ENCODE measurements at regions not wholly inside any gene's neighbourhood (a gene's known extent, or its start where the extent isn't known, plus 50 kb on each side); places are given as distances from the start of the nearest gene placed in this dataset.

DNA sequence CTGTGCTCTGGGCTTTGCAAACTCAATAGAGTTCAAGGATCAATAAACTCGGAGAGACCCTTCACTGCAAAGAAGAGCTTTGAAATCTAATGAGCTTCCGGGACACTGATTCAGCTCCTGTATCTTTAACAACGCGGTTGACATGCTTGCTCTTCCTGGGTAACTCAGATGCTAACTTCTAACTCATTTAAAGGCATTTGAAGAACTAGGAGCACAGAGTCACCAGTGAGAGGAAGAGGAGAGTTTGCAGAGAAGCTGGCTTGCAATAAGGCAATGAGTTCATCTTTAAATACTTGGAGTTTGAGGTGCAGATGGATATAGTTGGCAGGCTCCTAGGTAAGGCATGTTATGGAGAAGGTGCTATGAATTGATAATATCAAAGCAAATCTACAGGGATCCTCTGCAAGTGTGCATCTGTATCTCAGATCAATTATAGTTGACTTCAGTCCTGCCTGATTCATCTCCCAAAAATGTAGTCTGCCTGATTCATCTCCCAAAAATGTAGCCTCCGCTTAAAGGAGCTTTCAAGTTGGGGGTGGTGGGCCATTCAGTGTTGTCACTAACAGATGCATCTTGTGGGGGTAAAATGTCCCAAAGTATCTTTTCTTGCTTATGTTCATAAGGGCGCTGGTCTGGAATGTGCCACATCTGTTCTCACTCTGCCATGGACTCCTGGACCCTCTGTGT lies 182.5 kb upstream of the PRSS58 start:
- H3K4me3 ChIP-seq, result no peak overlapping the region
- no peaks in the 10 kb centered on the region for H3K4me1 ChIP-seq (ENCODE audit: low read depth)
- TF ChIP-seq, protein P1, sequence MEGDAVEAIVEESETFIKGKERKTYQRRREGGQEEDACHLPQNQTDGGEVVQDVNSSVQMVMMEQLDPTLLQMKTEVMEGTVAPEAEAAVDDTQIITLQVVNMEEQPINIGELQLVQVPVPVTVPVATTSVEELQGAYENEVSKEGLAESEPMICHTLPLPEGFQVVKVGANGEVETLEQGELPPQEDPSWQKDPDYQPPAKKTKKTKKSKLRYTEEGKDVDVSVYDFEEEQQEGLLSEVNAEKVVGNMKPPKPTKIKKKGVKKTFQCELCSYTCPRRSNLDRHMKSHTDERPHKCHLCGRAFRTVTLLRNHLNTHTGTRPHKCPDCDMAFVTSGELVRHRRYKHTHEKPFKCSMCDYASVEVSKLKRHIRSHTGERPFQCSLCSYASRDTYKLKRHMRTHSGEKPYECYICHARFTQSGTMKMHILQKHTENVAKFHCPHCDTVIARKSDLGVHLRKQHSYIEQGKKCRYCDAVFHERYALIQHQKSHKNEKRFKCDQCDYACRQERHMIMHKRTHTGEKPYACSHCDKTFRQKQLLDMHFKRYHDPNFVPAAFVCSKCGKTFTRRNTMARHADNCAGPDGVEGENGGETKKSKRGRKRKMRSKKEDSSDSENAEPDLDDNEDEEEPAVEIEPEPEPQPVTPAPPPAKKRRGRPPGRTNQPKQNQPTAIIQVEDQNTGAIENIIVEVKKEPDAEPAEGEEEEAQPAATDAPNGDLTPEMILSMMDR (IDR thresholded peaks at IDR 0.05), result no peak
- intact Hi-C loops (cut with DNase I, micrococcal nuclease), result no loop called here
- no peak for DNase-seq
- no peaks in the 10 kb centered on the region for H3K9me3 ChIP-seq
- ATAC-seq, result no peak
- no peaks in the 10 kb centered on the region for H3K36me3 ChIP-seq (ENCODE audit: low read depth)

DNA sequence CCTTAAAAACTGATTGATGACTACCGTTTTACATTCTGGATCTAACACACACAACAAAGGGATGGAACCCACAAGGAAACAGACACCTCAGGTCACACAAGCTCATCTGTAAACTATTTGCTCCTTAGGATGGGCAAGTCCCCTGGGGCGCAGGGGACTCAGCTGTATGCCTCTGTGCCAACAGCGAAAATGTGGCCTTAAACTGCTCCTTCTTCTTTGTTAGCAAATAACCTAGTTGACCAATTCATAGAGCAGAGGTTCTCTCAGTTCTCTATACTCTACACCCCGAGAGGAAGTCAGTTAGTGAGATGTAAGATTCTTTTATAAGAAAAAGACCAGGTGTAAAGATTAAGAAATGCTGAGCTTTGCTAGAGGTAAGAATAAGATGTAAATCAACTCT lies 181.9 kb upstream of the PRSS58 start:
- DNase-seq (no peak), ATAC-seq (no peak)
- TF ChIP-seq, protein P1 (IDR thresholded peaks at IDR 0.05), result no peak
- Histone ChIP-seq H3K4me1 (ENCODE audit: low read depth) (no peaks in the 10 kb centered on the region), H3K9me3 (no peaks in the 10 kb centered on the region), H3K36me3 (ENCODE audit: low read depth) (no peaks in the 10 kb centered on the region), H3K4me3 (no peak overlapping the region)
- intact Hi-C loops (cut with DNase I, micrococcal nuclease), result no loop called here

DNA sequence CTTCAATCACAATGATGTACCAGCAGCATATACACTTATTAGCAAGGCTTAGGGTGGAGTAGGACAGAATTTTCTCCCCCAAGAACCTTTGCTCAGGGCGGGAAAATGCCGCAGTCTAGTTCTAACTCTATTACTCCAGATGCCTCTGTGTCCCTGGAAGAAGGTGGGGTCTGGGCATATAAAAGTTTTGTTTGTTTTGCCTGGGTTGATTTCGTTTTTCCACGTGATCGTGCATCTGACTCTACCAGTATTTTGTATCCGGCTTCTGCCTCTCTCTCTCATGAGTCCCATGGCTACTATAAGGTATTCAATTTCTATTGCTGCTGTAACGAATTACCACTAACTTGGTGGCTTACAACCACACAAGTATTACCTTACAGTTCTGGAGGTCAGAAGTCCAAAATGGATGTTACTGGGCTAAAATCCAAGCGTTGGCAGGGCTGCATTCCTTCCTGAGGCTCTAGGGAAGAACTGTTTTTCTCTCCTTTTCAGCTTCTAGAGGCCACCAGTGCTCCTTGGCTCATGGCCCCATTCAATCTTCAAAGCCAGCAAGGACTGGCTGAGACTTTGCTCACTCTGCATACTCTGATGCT lies 181.2 kb upstream of the PRSS58 start:
- TF ChIP-seq, protein P1 (IDR thresholded peaks at IDR 0.05), result no peak
- Histone ChIP-seq H3K4me3 (no peak overlapping the region), H3K9me3 (no peaks in the 10 kb centered on the region), H3K36me3 (ENCODE audit: low read depth) (no peaks in the 10 kb centered on the region), H3K4me1 (ENCODE audit: low read depth) (no peaks in the 10 kb centered on the region)
- ATAC-seq (peak; percentile 78), DNase-seq (peak in 1 of 3 donors; percentile 61)
- intact Hi-C loops (cut with DNase I, micrococcal nuclease), result no loop called here

DNA sequence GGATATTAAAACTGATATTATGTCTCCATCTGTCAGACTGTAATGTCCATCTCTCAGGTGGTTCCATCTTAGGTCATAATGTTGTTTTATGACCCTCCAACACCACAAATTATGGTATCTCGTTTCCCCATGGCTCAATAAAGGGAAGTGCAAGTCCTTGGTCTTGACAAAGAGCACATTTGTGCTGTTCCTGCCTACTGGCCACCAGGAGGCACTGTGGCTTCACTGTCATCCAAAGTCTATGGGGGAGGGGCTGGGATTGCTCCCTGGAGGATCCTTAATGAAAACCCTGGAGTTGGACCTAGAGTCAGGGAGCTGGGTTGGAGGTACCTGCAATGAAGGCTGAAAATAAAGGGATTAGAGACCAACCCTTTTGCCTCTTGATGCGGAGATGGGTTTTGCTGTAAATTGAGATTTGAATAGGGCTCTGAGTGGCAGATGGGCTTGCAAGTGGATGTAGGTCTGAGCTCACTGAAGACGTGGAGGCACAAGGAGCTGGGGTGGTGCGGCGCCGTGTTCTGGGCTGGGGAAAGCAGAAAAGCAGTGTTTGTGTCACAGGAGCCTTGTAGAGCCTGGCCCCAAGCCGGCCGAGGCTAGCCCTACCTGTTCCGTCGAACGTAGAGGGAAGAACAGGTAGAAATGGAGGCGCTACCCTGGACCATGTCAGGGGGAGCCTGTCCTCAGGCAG lies 180.5 kb upstream of the PRSS58 start:
- ATAC-seq (peak; percentile 86), DNase-seq (peak in 2 of 3 donors; percentile 38 to 64)
- no peaks in the 10 kb centered on the region for H3K9me3 ChIP-seq
- no peaks in the 10 kb centered on the region for H3K4me1 ChIP-seq (ENCODE audit: low read depth)
- intact Hi-C loops (cut with DNase I, micrococcal nuclease), result no loop called here
- TF ChIP-seq, protein P1 (IDR thresholded peaks at IDR 0.05), result peak; percentile 45
- no peaks in the 10 kb centered on the region for H3K36me3 ChIP-seq (ENCODE audit: low read depth)
- H3K4me3 ChIP-seq, result no peak overlapping the region

DNA sequence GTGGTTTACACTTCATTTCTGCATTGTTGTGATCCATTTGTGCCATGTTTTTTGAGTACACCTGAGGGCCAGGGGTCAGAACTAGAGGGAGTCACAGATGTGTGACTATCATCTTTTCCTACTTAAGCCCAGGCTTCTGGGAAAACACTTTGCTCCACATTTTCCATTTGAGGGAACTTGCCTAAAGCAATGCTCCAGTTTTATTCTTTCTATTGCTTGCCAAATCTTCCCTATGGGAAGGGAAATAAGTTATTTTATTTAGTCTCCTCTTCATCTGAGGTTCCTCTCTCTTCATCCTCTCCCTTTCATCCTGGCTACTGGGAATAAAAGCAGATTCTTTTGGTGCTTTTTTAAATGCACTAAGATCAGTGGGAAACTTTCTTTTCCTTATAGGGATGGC lies 179.9 kb upstream of the PRSS58 start:
- Histone ChIP-seq H3K4me1 (ENCODE audit: low read depth) (no peaks in the 10 kb centered on the region), H3K9me3 (no peaks in the 10 kb centered on the region), H3K4me3 (no peak overlapping the region), H3K36me3 (ENCODE audit: low read depth) (no peaks in the 10 kb centered on the region)
- no peak for ATAC-seq
- TF ChIP-seq, protein P1 (IDR thresholded peaks at IDR 0.05), result no peak
- no peak for DNase-seq
- intact Hi-C loops (cut with DNase I, micrococcal nuclease), result no loop called here

Measured in mucosa of descending colon (tissue), 3 donors.